ENCODE measurements at regions not wholly inside any gene's neighbourhood (a gene's known extent, or its start where the extent isn't known, plus 50 kb on each side); places are given as distances from the start of the nearest gene placed in this dataset.

GRCh38 chr9:90274725-90275124 is 367.9 kb downstream of the DIRAS2 start:
- Histone ChIP-seq H3K4me1 (no peaks in the 10 kb centered on the region), H3K36me3 (no peaks in the 10 kb centered on the region), H3K9ac (ENCODE audit: low read depth in 2 of 2, low read length in 2 of 2) (no peak overlapping the region), H3K4me3 (no peak overlapping the region), H3K9me3 (no peaks in the 10 kb centered on the region), H3K27ac (no peak overlapping the region), H3K27me3 (no peaks in the 10 kb centered on the region)
- intact Hi-C loops (cut with DNase I), result no loop called here
- no peak for TF ChIP-seq CTCF (IDR thresholded peaks at IDR 0.05)
- DNase-seq, result no peak

- no peak overlapping the region for H3K27ac ChIP-seq
- no peaks in the 10 kb centered on the region for H3K36me3 ChIP-seq
- no peaks in the 10 kb centered on the region for H3K27me3 ChIP-seq
- no peak overlapping the region for H3K9ac ChIP-seq (ENCODE audit: low read depth in 2 of 2, low read length in 2 of 2)
- DNase-seq, result no peak
- H3K4me1 ChIP-seq, result no peaks in the 10 kb centered on the region
- intact Hi-C loops (cut with DNase I), result no loop called here
- H3K9me3 ChIP-seq, result no peaks in the 10 kb centered on the region
- H3K4me3 ChIP-seq, result no peak overlapping the region
- no peak for TF ChIP-seq CTCF (IDR thresholded peaks at IDR 0.05)
These were observed 356.7 kb downstream of the DIRAS2 start for GRCh38 chr9:90285946-90286345.

GRCh38 chr9:90287567-90288274 is 354.9 kb downstream of the DIRAS2 start:
- H3K4me3 ChIP-seq, result no peak overlapping the region
- no peaks in the 10 kb centered on the region for H3K36me3 ChIP-seq
- DNase-seq, result no peak
- no peak overlapping the region for H3K9ac ChIP-seq (ENCODE audit: low read depth in 2 of 2, low read length in 2 of 2)
- no peak overlapping the region for H3K27ac ChIP-seq
- no peaks in the 10 kb centered on the region for H3K4me1 ChIP-seq
- intact Hi-C loops (cut with DNase I), result no loop called here
- TF ChIP-seq CTCF (IDR thresholded peaks at IDR 0.05), result no peak
- no peaks in the 10 kb centered on the region for H3K9me3 ChIP-seq
- no peaks in the 10 kb centered on the region for H3K27me3 ChIP-seq

GRCh38 chr9:90288275-90288639 is 354.4 kb downstream of the DIRAS2 start:
- Histone ChIP-seq H3K4me3 (no peak overlapping the region), H3K27me3 (no peaks in the 10 kb centered on the region), H3K27ac (no peak overlapping the region), H3K9me3 (no peaks in the 10 kb centered on the region), H3K4me1 (no peaks in the 10 kb centered on the region), H3K36me3 (no peaks in the 10 kb centered on the region), H3K9ac (ENCODE audit: low read depth in 2 of 2, low read length in 2 of 2) (no peak overlapping the region)
- DNase-seq, result no peak
- TF ChIP-seq CTCF (IDR thresholded peaks at IDR 0.05), result no peak
- intact Hi-C loops (cut with DNase I), result no loop called here

GRCh38 chr9:90290716-90291485 is 351.7 kb downstream of the DIRAS2 start:
- no peak overlapping the region for H3K4me3 ChIP-seq
- intact Hi-C loops (cut with DNase I), result no loop called here

More at GRCh38 chr9:90290716-90291485, 351.7 kb downstream of the DIRAS2 start:
- DNase-seq, result no peak
- H3K27me3 ChIP-seq, result no peaks in the 10 kb centered on the region
- no peak overlapping the region for H3K27ac ChIP-seq
- no peaks in the 10 kb centered on the region for H3K9me3 ChIP-seq
- no peaks in the 10 kb centered on the region for H3K36me3 ChIP-seq
- no peaks in the 10 kb centered on the region for H3K4me1 ChIP-seq
- no peak overlapping the region for H3K9ac ChIP-seq (ENCODE audit: low read depth in 2 of 2, low read length in 2 of 2)
- no peak for TF ChIP-seq CTCF (IDR thresholded peaks at IDR 0.05)

All from colonic mucosa (tissue), 4 donors.